ENCODE measurements at regions not wholly inside any gene's neighbourhood (a gene's known extent, or its start where the extent isn't known, plus 50 kb on each side); places are given as distances from the start of the nearest gene placed in this dataset.

GRCh38 chr9:74303945-74304344 is 193.2 kb upstream of the RORB start:
- FAIRE-seq (no peak), DNase-seq (ENCODE audit: low read depth, low spot score) (no peak)
- no peaks in the 10 kb centered on the region for H3K9me1 ChIP-seq (replicated peaks; ENCODE audit: control insufficient read depth, extremely low read depth, insufficient read depth, low read length)
- dilution Hi-C loops (cut with MboI; ENCODE audit: extremely low pct_ligation_motif_present, low sequenced_read_pairs), result no loop called here
- no peak overlapping the region for H3K9ac ChIP-seq (replicated peaks; ENCODE audit: extremely low read depth, insufficient read depth, low read length)
- H3K4me2 ChIP-seq (ENCODE audit: insufficient read depth, low read length), result no peak overlapping the region
- no peaks in the 10 kb centered on the region for H3K79me2 ChIP-seq (ENCODE audit: control insufficient read depth, insufficient read depth, low read length)
- no peak overlapping the region for H3K4me3 ChIP-seq (replicated peaks in 1 of 3; ENCODE audit: insufficient read depth in 1 of 3, low read depth in 1 of 3, low read length in 3 of 3)
- H3K27me3 ChIP-seq (ENCODE audit: control insufficient read depth in 2 of 2, insufficient read depth in 2 of 2, low read length in 2 of 2), result no peaks in the 10 kb centered on the region
- intact Hi-C loops (cut with micrococcal nuclease), result no loop called here
- no peaks in the 10 kb centered on the region for H3K36me3 ChIP-seq (ENCODE audit: control insufficient read depth in 2 of 2, extremely low read depth in 1 of 2, insufficient read depth in 2 of 2, low read length in 2 of 2)
- H3K4me1 ChIP-seq (ENCODE audit: control insufficient read depth, extremely low read depth, insufficient read depth, low read length), result no peaks in the 10 kb centered on the region
- TF ChIP-seq MYC (IDR thresholded peaks at IDR 0.05; ENCODE audit: low read depth, low read length), result no peak
- TF ChIP-seq EZH2 (IDR thresholded peaks at IDR 0.05; ENCODE audit: borderline replicate concordance, low read depth, low read length, severe bottlenecking), result no peak
- TF ChIP-seq, protein P1, sequence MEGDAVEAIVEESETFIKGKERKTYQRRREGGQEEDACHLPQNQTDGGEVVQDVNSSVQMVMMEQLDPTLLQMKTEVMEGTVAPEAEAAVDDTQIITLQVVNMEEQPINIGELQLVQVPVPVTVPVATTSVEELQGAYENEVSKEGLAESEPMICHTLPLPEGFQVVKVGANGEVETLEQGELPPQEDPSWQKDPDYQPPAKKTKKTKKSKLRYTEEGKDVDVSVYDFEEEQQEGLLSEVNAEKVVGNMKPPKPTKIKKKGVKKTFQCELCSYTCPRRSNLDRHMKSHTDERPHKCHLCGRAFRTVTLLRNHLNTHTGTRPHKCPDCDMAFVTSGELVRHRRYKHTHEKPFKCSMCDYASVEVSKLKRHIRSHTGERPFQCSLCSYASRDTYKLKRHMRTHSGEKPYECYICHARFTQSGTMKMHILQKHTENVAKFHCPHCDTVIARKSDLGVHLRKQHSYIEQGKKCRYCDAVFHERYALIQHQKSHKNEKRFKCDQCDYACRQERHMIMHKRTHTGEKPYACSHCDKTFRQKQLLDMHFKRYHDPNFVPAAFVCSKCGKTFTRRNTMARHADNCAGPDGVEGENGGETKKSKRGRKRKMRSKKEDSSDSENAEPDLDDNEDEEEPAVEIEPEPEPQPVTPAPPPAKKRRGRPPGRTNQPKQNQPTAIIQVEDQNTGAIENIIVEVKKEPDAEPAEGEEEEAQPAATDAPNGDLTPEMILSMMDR (IDR thresholded peaks at IDR 0.05; ENCODE audit: extremely low read depth in 1 of 2, insufficient read depth in 1 of 2, low read depth in 1 of 2, low read length in 2 of 2), result no peak
- TF ChIP-seq GATA2 (IDR thresholded peaks at IDR 0.05; ENCODE audit: insufficient read depth, insufficient read length, low read depth, low read length), result no peak
- no peak for TF ChIP-seq POLR2AphosphoS5 (IDR thresholded peaks at IDR 0.05; ENCODE audit: insufficient read depth, low read depth, low read length)
- no peak for TF ChIP-seq FOS (IDR thresholded peaks at IDR 0.05; ENCODE audit: borderline replicate concordance, insufficient read depth, low read length)
- H3K27ac ChIP-seq (ENCODE audit: insufficient read depth, low read depth, low read length), result no peak overlapping the region
- no peak overlapping the region for H2AFZ ChIP-seq (ENCODE audit: low read depth, low read length)
- CTCF ChIA-PET, result no interaction called here
- no peaks in the 10 kb centered on the region for H4K20me1 ChIP-seq (replicated peaks; ENCODE audit: control insufficient read depth, extremely low read depth, insufficient read depth, low read length)
- H3K9me3 ChIP-seq (replicated peaks; ENCODE audit: control insufficient read depth, insufficient read depth, low read length), result no peaks in the 10 kb centered on the region
- POLR2A ChIA-PET, result no interaction called here
- no TSS peak for BruUV-seq (replicated peaks)

DNA sequence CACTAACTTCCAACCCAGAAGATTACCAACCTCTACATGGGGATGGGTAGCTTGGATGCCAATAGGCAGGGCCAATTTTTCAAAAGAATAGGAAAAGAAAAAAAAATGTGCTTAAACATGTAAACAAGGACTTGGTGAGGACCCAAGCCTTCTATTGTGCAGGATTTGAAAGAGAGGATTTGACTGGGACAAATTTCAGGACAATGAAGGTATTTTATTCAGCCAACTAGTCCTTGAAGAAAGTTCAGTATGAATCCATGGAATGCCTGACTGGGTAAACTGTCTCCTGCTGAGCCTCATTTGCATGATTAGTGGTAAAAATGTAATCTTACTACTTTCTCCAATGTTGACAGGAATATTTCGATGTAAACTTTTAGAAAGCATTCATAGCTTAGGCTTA is 192.5 kb upstream of the RORB start:
- intact Hi-C loops (cut with micrococcal nuclease) (no loop called here), dilution Hi-C loops (cut with MboI; ENCODE audit: extremely low pct_ligation_motif_present, low sequenced_read_pairs) (no loop called here)
- no peaks in the 10 kb centered on the region for H3K79me2 ChIP-seq (ENCODE audit: control insufficient read depth, insufficient read depth, low read length)
- FAIRE-seq, result no peak
- no peak overlapping the region for H2AFZ ChIP-seq (ENCODE audit: low read depth, low read length)
- ChIA-PET CTCF (no interaction called here), POLR2A (no interaction called here)
- no peaks in the 10 kb centered on the region for H3K36me3 ChIP-seq (ENCODE audit: control insufficient read depth in 2 of 2, extremely low read depth in 1 of 2, insufficient read depth in 2 of 2, low read length in 2 of 2)
- H3K9ac ChIP-seq (replicated peaks; ENCODE audit: extremely low read depth, insufficient read depth, low read length), result no peak overlapping the region
- no peak overlapping the region for H3K4me2 ChIP-seq (ENCODE audit: insufficient read depth, low read length)
- no peaks in the 10 kb centered on the region for H3K9me1 ChIP-seq (replicated peaks; ENCODE audit: control insufficient read depth, extremely low read depth, insufficient read depth, low read length)
- H3K27me3 ChIP-seq (ENCODE audit: control insufficient read depth in 2 of 2, insufficient read depth in 2 of 2, low read length in 2 of 2), result no peaks in the 10 kb centered on the region
- BruUV-seq (replicated peaks), result no TSS peak
- no peak for TF ChIP-seq GATA2 (IDR thresholded peaks at IDR 0.05; ENCODE audit: insufficient read depth, insufficient read length, low read depth, low read length)
- TF ChIP-seq FOS (IDR thresholded peaks at IDR 0.05; ENCODE audit: borderline replicate concordance, insufficient read depth, low read length), result no peak
- TF ChIP-seq POLR2AphosphoS5 (IDR thresholded peaks at IDR 0.05; ENCODE audit: insufficient read depth, low read depth, low read length), result no peak
- TF ChIP-seq, protein P2, sequence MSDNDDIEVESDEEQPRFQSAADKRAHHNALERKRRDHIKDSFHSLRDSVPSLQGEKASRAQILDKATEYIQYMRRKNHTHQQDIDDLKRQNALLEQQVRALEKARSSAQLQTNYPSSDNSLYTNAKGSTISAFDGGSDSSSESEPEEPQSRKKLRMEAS (IDR thresholded peaks at IDR 0.05; ENCODE audit: insufficient read depth, insufficient read length), result no peak
- no peak for TF ChIP-seq JUN (IDR thresholded peaks at IDR 0.05; ENCODE audit: borderline replicate concordance, insufficient read depth, insufficient read length, low read depth)
- no peak for TF ChIP-seq POLR2A (IDR thresholded peaks at IDR 0.05; ENCODE audit: low read depth, low read length)
- no peak for DNase-seq (ENCODE audit: low read depth, low spot score)
- H3K4me1 ChIP-seq (ENCODE audit: control insufficient read depth, extremely low read depth, insufficient read depth, low read length), result no peaks in the 10 kb centered on the region
- no peak overlapping the region for H3K27ac ChIP-seq (ENCODE audit: insufficient read depth, low read depth, low read length)
- H4K20me1 ChIP-seq (replicated peaks; ENCODE audit: control insufficient read depth, extremely low read depth, insufficient read depth, low read length), result no peaks in the 10 kb centered on the region
- H3K4me3 ChIP-seq (replicated peaks in 1 of 3; ENCODE audit: insufficient read depth in 1 of 3, low read depth in 1 of 3, low read length in 3 of 3), result no peak overlapping the region
- no peaks in the 10 kb centered on the region for H3K9me3 ChIP-seq (replicated peaks; ENCODE audit: control insufficient read depth, insufficient read depth, low read length)

Data from endothelial cell of umbilical vein (primary cell).